Stomach (tissue), 4 donors: ENCODE measurements at regions not wholly inside any gene's neighbourhood (a gene's known extent, or its start where the extent isn't known, plus 50 kb on each side); places are given as distances from the start of the nearest gene placed in this dataset.

Experiments used
- POLR2A ChIP-seq, 4 donors: fragments of 450-650 bp; IDR thresholded peaks; one replicate each; pipeline ENCODE4 v1.6.1; 2016; ENCODE audit warnings: antibody characterized with exemption in 4 of 4, control low read depth in 2 of 4, mild to moderate bottlenecking in 1 of 4, moderate library complexity in 1 of 4
- POLR2AphosphoS5 ChIP-seq, 3 donors: sonication (generic); formaldehyde crosslinking; IDR thresholded peaks; one replicate each; pipeline ENCODE4 v1.6.1; 2016; ENCODE audit warnings: antibody characterized with exemption in 3 of 3
- TF ChIP-seq, protein P1 (sequence below), 7 experiments: fragments of 450-650 bp in 4 of 7; fragments of 200-600 bp in 3 of 7; sonication (generic) in 3 of 7; IDR thresholded peaks; one replicate each; pipeline ENCODE4 v1.5.1; 2016 to 2019; ENCODE audit warnings: antibody characterized with exemption in 7 of 7, control low read depth in 2 of 7, mild to moderate bottlenecking in 1 of 7

DNA sequence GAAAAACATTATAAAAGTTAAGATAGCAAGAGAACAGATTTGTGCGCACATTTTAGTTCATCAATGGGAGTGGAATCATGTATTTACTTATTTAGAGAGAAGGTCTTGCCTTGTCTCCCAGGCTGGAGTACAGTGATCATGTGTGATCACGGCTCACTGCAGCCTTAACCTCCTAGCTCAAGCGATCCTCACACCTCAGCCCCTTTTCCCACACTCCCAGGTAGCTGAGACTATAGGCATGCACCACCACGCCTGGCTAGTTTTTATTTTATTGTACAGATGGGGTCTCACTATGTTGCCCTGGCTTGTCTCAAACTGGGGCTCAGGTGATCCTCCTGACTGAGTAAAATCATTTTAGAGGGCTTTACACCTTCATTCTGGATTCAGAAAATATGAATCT is 72.3 kb upstream of the ADGRF1 start:
- no peak for TF ChIP-seq POLR2A (IDR thresholded peaks at IDR 0.05)
- TF ChIP-seq, protein P1, sequence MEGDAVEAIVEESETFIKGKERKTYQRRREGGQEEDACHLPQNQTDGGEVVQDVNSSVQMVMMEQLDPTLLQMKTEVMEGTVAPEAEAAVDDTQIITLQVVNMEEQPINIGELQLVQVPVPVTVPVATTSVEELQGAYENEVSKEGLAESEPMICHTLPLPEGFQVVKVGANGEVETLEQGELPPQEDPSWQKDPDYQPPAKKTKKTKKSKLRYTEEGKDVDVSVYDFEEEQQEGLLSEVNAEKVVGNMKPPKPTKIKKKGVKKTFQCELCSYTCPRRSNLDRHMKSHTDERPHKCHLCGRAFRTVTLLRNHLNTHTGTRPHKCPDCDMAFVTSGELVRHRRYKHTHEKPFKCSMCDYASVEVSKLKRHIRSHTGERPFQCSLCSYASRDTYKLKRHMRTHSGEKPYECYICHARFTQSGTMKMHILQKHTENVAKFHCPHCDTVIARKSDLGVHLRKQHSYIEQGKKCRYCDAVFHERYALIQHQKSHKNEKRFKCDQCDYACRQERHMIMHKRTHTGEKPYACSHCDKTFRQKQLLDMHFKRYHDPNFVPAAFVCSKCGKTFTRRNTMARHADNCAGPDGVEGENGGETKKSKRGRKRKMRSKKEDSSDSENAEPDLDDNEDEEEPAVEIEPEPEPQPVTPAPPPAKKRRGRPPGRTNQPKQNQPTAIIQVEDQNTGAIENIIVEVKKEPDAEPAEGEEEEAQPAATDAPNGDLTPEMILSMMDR (IDR thresholded peaks at IDR 0.05): no peak
- TF ChIP-seq POLR2AphosphoS5 (IDR thresholded peaks at IDR 0.05): no peak
